H7 (cell line): ENCODE measurements at regions not wholly inside any gene's neighbourhood (a gene's known extent, or its start where the extent isn't known, plus 50 kb on each side); places are given as distances from the start of the nearest gene placed in this dataset.

Experiments
- DNase-seq: peaks from one replicate; pipeline ENCODE4 v3.0.0; 2012
- H3K27me3 ChIP-seq: 2 replicates; pipeline ENCODE4 v1.6.0; 2011; ENCODE audit warnings: mild to moderate bottlenecking, low read length; ENCODE audit not compliant: control insufficient read depth, insufficient read depth
- H3K36me3 ChIP-seq: replicated peaks from 2 replicates; pipeline ENCODE4 v1.5.1; 2011; ENCODE audit warnings: low read length; ENCODE audit not compliant: control insufficient read depth, insufficient read depth
- H3K4me3 ChIP-seq: 2 replicates; pipeline ENCODE4 v1.5.1; 2011; ENCODE audit warnings: low read depth, mild to moderate bottlenecking, control low read depth, low read length, moderate library complexity; ENCODE audit not compliant: insufficient read depth

GRCh38 chr18:59052965-59053820 lies 86.5 kb upstream of the SEC11C start:
- no peak for DNase-seq
- Histone ChIP-seq H3K4me3 (no peak overlapping the region), H3K36me3 (no peaks in the 10 kb centered on the region), H3K27me3 (no peaks in the 10 kb centered on the region)

GRCh38 chr18:59054496-59055287 lies 85.0 kb upstream of the SEC11C start:
- Histone ChIP-seq H3K4me3 (no peak overlapping the region), H3K36me3 (no peaks in the 10 kb centered on the region), H3K27me3 (no peaks in the 10 kb centered on the region)
- no peak for DNase-seq

- Histone ChIP-seq H3K27me3 (no peaks in the 10 kb centered on the region), H3K36me3 (no peaks in the 10 kb centered on the region), H3K4me3 (no peak overlapping the region)
- peak; percentile 66 for DNase-seq
These were observed 84.2 kb upstream of the SEC11C start for GRCh38 chr18:59055345-59056032.

GRCh38 chr18:59056706-59057492 lies 82.8 kb upstream of the SEC11C start:
- Histone ChIP-seq H3K27me3 (no peaks in the 10 kb centered on the region), H3K4me3 (no peak overlapping the region), H3K36me3 (no peaks in the 10 kb centered on the region)

GRCh38 chr18:59057493-59057795 lies 82.2 kb upstream of the SEC11C start:
- no peaks in the 10 kb centered on the region for H3K27me3 ChIP-seq

More at GRCh38 chr18:59056706-59057492, 82.8 kb upstream of the SEC11C start:
- DNase-seq, result peak; percentile 57

GRCh38 chr18:59057969-59058368 lies 81.7 kb upstream of the SEC11C start:
- H3K4me3 ChIP-seq, result no peak overlapping the region
- no peaks in the 10 kb centered on the region for H3K27me3 ChIP-seq
- no peak for DNase-seq
- H3K36me3 ChIP-seq, result no peaks in the 10 kb centered on the region

More at GRCh38 chr18:59057493-59057795, 82.2 kb upstream of the SEC11C start:
- DNase-seq, result no peak
- no peak overlapping the region for H3K4me3 ChIP-seq
- no peaks in the 10 kb centered on the region for H3K36me3 ChIP-seq

- H3K36me3 ChIP-seq, result no peaks in the 10 kb centered on the region
- no peak overlapping the region for H3K4me3 ChIP-seq
- DNase-seq, result no peak
These were observed 80.5 kb upstream of the SEC11C start for GRCh38 chr18:59059140-59059539.

GRCh38 chr18:59060551-59060950 lies 79.1 kb upstream of the SEC11C start:
- Histone ChIP-seq H3K36me3 (no peaks in the 10 kb centered on the region), H3K4me3 (no peak overlapping the region), H3K27me3 (no peaks in the 10 kb centered on the region)
- DNase-seq, result no peak

More at GRCh38 chr18:59059140-59059539, 80.5 kb upstream of the SEC11C start:
- H3K27me3 ChIP-seq, result no peaks in the 10 kb centered on the region

GRCh38 chr18:59061914-59062642 lies 77.6 kb upstream of the SEC11C start:
- Histone ChIP-seq H3K36me3 (no peaks in the 10 kb centered on the region), H3K4me3 (no peak overlapping the region), H3K27me3 (no peaks in the 10 kb centered on the region)
- DNase-seq, result no peak

- Histone ChIP-seq H3K36me3 (no peaks in the 10 kb centered on the region), H3K27me3 (no peaks in the 10 kb centered on the region), H3K4me3 (no peak overlapping the region)
- no peak for DNase-seq
These were observed 77.1 kb upstream of the SEC11C start for GRCh38 chr18:59062643-59063006.

GRCh38 chr18:59063300-59063906 lies 76.3 kb upstream of the SEC11C start:
- H3K27me3 ChIP-seq, result no peaks in the 10 kb centered on the region
- DNase-seq, result no peak
- no peaks in the 10 kb centered on the region for H3K36me3 ChIP-seq
- H3K4me3 ChIP-seq, result no peak overlapping the region

GRCh38 chr18:59063912-59064311 lies 75.8 kb upstream of the SEC11C start:
- DNase-seq, result no peak

GRCh38 chr18:59065684-59066083 lies 74.0 kb upstream of the SEC11C start:
- Histone ChIP-seq H3K27me3 (no peaks in the 10 kb centered on the region), H3K4me3 (no peak overlapping the region), H3K36me3 (no peaks in the 10 kb centered on the region)
- DNase-seq, result no peak

More at GRCh38 chr18:59063912-59064311, 75.8 kb upstream of the SEC11C start:
- H3K36me3 ChIP-seq, result no peaks in the 10 kb centered on the region
- H3K4me3 ChIP-seq, result no peak overlapping the region
- H3K27me3 ChIP-seq, result no peaks in the 10 kb centered on the region
